Liver (tissue), 8 donors: ENCODE measurements at regions not wholly inside any gene's neighbourhood (a gene's known extent, or its start where the extent isn't known, plus 50 kb on each side); places are given as distances from the start of the nearest gene placed in this dataset.

Experiments used
- DNase-seq: peaks from one replicate; pipeline ENCODE4 v3.0.0-alpha.2; 2017; ENCODE audit warnings: low spot score
- H3K27ac ChIP-seq, 2 donors: one replicate each; pipeline ENCODE4 v1.7.0; 2013; ENCODE audit warnings: inconsistent platforms in 2 of 2, low read length in 2 of 2, control low read depth in 1 of 2, low read depth in 1 of 2, mild to moderate bottlenecking in 1 of 2
- H3K27me3 ChIP-seq, 4 donors: one replicate each; pipeline versions ENCODE4 v1.6.1 to v1.7.0; 2013; ENCODE audit warnings: low read length in 3 of 4, inconsistent platforms in 1 of 4, mild to moderate bottlenecking in 1 of 4, moderate library complexity in 1 of 4; ENCODE audit not compliant: control insufficient read depth in 4 of 4, insufficient read depth in 4 of 4
- H3K36me3 ChIP-seq, 4 donors: one replicate each; pipeline versions ENCODE4 v1.6.1 to v1.7.0; 2013; ENCODE audit warnings: low read length in 3 of 4, mild to moderate bottlenecking in 3 of 4, low read depth in 1 of 4, moderate library complexity in 1 of 4; ENCODE audit not compliant: control insufficient read depth in 4 of 4, insufficient read depth in 3 of 4
- H3K4me1 ChIP-seq, 4 donors: one replicate each; pipeline versions ENCODE4 v1.6.1 to v1.7.0; 2013; ENCODE audit warnings: low read length in 3 of 4, mild to moderate bottlenecking in 3 of 4, moderate library complexity in 1 of 4; ENCODE audit not compliant: control insufficient read depth in 4 of 4, insufficient read depth in 4 of 4
- H3K4me3 ChIP-seq, 3 donors: one replicate each; pipeline versions ENCODE4 v1.6.1 to v1.7.0; 2013; ENCODE audit warnings: low read length in 3 of 3, control low read depth in 1 of 3, low read depth in 1 of 3, mild to moderate bottlenecking in 1 of 3
- H3K9ac ChIP-seq, 2 donors: one replicate each; pipeline ENCODE4 v1.7.0; 2013; ENCODE audit warnings: low read length in 2 of 2, mild to moderate bottlenecking in 2 of 2, moderate library complexity in 2 of 2, control low read depth in 1 of 2, low read depth in 1 of 2
- H3K9me3 ChIP-seq, 4 donors: one replicate each; pipeline versions ENCODE4 v1.6.1 to v1.7.0; 2013; ENCODE audit warnings: low read length in 3 of 4; ENCODE audit not compliant: control insufficient read depth in 4 of 4
- ATF3 ChIP-seq: IDR thresholded peaks from 2 replicates; pipeline ENCODE4 v1.6.1; 2016; ENCODE audit warnings: antibody characterized with exemption
- CTCF ChIP-seq: fragments of 150-350 bp; IDR thresholded peaks from 2 replicates; pipeline ENCODE4 v1.5.1; 2017; ENCODE audit warnings: improper control_type of control experiment, low read depth, low read length; ENCODE audit not compliant: missing input control
- EGR1 ChIP-seq, 2 donors: IDR thresholded peaks; 2 replicates each; pipeline ENCODE4 v1.6.1; 2016 to 2018; ENCODE audit warnings: antibody characterized with exemption in 2 of 2, low read depth in 2 of 2
- FOXA1 ChIP-seq: IDR thresholded peaks from 2 replicates; pipeline ENCODE4 v1.6.1; 2016; ENCODE audit warnings: antibody characterized with exemption
- FOXA2 ChIP-seq: IDR thresholded peaks from 2 replicates; pipeline ENCODE4 v1.6.1; 2016; ENCODE audit warnings: antibody characterized with exemption
- GABPA ChIP-seq, 2 donors: IDR thresholded peaks in 1 of 2; conservative IDR thresholded peaks in 1 of 2; 2 replicates each; pipeline ENCODE4 v1.6.1; 2016; ENCODE audit warnings: antibody characterized with exemption in 2 of 2, mild to moderate bottlenecking in 1 of 2, moderate library complexity in 1 of 2
- HNF4A ChIP-seq, 2 donors: conservative IDR thresholded peaks; 2 replicates each; pipeline ENCODE4 v1.6.1; 2016; ENCODE audit warnings: antibody characterized with exemption in 2 of 2, mild to moderate bottlenecking in 2 of 2
- HNF4G ChIP-seq: IDR thresholded peaks from 2 replicates; pipeline ENCODE4 v1.6.1; 2016; ENCODE audit warnings: antibody characterized with exemption
- JUND ChIP-seq, 2 donors: IDR thresholded peaks; 2 replicates each; pipeline ENCODE4 v1.6.1; 2016; ENCODE audit warnings: antibody characterized with exemption in 2 of 2
- NR2F2 ChIP-seq: IDR thresholded peaks from 2 replicates; pipeline ENCODE4 v1.6.1; 2016; ENCODE audit warnings: antibody characterized with exemption
- RAD21 ChIP-seq, 2 donors: IDR thresholded peaks; 2 replicates each; pipeline ENCODE4 v1.6.1; 2016; ENCODE audit warnings: antibody characterized with exemption in 2 of 2, mild to moderate bottlenecking in 2 of 2
- RXRA ChIP-seq, 2 donors: IDR thresholded peaks; 2 replicates each; pipeline ENCODE4 v1.6.1; 2017 to 2018; ENCODE audit warnings: antibody characterized with exemption in 2 of 2, mild to moderate bottlenecking in 1 of 2
- SP1 ChIP-seq: IDR thresholded peaks from 2 replicates; pipeline ENCODE4 v1.6.1; 2018; ENCODE audit warnings: antibody characterized with exemption, mild to moderate bottlenecking
- TAF1 ChIP-seq: conservative IDR thresholded peaks from 2 replicates; pipeline ENCODE4 v1.6.1; 2016; ENCODE audit warnings: antibody characterized with exemption, mild to moderate bottlenecking
- YY1 ChIP-seq: IDR thresholded peaks from 2 replicates; pipeline ENCODE4 v1.6.1; 2016; ENCODE audit warnings: antibody characterized with exemption, mild to moderate bottlenecking
- ZBTB33 ChIP-seq: IDR thresholded peaks from 2 replicates; pipeline ENCODE4 v1.6.1; 2016; ENCODE audit warnings: antibody characterized with exemption
- whole genome bisulfite sequencing: extraction: QIAGEN DNeasy Blood & Tissue Kit; methylation state at CpG from one replicate; pipeline ENCODE4 v1.1.7; 2013; 5-methylcytosine and 5-hydroxymethylcytosine counted together
- TF ChIP-seq, protein P1 (sequence below): IDR thresholded peaks from 2 replicates; pipeline ENCODE4 v1.6.1; 2016; ENCODE audit warnings: antibody characterized with exemption
- TF ChIP-seq, protein P2 (sequence below): IDR thresholded peaks from 2 replicates; pipeline ENCODE4 v1.6.1; 2016; ENCODE audit warnings: antibody characterized with exemption, mild to moderate bottlenecking
- donor health status: healthy.
- donor health status: healthy.
- donor health status: healthy.
- donor health status: healthy.
- donor health status: healthy.

GRCh38 chr17:59511726-59512125 lies 53.7 kb upstream of the DHX40 start (continued):
- no peak for TF ChIP-seq RXRA (IDR thresholded peaks at IDR 0.05)
- TF ChIP-seq, protein P1, sequence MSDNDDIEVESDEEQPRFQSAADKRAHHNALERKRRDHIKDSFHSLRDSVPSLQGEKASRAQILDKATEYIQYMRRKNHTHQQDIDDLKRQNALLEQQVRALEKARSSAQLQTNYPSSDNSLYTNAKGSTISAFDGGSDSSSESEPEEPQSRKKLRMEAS, result no peak
- no peak for TF ChIP-seq TAF1
- TF ChIP-seq GABPA (IDR thresholded peaks at IDR 0.05 in 1 of 2, conservative IDR thresholded peaks at IDR 0.05 in 1 of 2), result no peak
- no peak for TF ChIP-seq ATF3

DNA sequence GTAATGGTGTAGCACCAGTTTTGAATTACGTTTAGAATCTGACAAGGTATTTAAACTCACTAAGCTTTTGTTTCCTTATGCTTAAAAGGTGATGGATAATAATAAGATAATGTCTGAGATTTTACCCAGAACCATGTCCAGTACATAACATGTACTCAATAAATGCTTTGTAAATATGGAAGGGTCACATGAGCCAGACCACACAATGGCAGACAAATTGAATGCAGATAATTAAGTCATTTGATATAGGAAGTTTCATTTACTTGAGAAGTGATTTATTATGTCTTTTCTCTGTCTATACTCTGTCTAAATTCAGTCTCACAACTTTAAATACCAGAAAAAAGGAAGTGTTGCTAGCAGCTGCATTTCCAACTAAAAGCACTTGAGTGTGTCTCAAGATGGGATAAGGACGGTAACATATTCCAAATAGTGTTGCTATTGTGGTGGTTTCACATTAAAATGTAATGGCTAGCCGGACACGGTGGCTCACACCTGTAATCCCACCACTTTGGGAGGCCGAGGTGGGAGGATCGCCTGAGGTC lies 52.5 kb upstream of the DHX40 start:
- 92% methylated on average over 6 of the region's 6 CpGs for WGBS
- Histone ChIP-seq H3K36me3 (no peaks in the 10 kb centered on the region), H3K4me3 (no peak overlapping the region), H3K9ac (no peak overlapping the region), H3K27me3 (no peaks in the 10 kb centered on the region), H3K27ac (no peak overlapping the region), H3K9me3 (no peaks in the 10 kb centered on the region), H3K4me1 (peaks cover 5 to 11% (median 9%) of the 10 kb centered on the region in 4 donors)
- TF ChIP-seq, protein P2, sequence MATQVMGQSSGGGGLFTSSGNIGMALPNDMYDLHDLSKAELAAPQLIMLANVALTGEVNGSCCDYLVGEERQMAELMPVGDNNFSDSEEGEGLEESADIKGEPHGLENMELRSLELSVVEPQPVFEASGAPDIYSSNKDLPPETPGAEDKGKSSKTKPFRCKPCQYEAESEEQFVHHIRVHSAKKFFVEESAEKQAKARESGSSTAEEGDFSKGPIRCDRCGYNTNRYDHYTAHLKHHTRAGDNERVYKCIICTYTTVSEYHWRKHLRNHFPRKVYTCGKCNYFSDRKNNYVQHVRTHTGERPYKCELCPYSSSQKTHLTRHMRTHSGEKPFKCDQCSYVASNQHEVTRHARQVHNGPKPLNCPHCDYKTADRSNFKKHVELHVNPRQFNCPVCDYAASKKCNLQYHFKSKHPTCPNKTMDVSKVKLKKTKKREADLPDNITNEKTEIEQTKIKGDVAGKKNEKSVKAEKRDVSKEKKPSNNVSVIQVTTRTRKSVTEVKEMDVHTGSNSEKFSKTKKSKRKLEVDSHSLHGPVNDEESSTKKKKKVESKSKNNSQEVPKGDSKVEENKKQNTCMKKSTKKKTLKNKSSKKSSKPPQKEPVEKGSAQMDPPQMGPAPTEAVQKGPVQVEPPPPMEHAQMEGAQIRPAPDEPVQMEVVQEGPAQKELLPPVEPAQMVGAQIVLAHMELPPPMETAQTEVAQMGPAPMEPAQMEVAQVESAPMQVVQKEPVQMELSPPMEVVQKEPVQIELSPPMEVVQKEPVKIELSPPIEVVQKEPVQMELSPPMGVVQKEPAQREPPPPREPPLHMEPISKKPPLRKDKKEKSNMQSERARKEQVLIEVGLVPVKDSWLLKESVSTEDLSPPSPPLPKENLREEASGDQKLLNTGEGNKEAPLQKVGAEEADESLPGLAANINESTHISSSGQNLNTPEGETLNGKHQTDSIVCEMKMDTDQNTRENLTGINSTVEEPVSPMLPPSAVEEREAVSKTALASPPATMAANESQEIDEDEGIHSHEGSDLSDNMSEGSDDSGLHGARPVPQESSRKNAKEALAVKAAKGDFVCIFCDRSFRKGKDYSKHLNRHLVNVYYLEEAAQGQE, result no peak
- no peak for TF ChIP-seq GABPA (IDR thresholded peaks at IDR 0.05 in 1 of 2, conservative IDR thresholded peaks at IDR 0.05 in 1 of 2)
- TF ChIP-seq ZBTB33, result no peak
- no peak for TF ChIP-seq FOXA1
- no peak for TF ChIP-seq ATF3
- TF ChIP-seq CTCF, result no peak
- no peak for TF ChIP-seq SP1
- no peak for TF ChIP-seq NR2F2
- TF ChIP-seq HNF4G, result no peak
- TF ChIP-seq RXRA (IDR thresholded peaks at IDR 0.05), result no peak
- TF ChIP-seq, protein P1, result no peak
- TF ChIP-seq FOXA2, result no peak
- no peak for TF ChIP-seq YY1
- TF ChIP-seq TAF1, result no peak
- TF ChIP-seq RAD21 (IDR thresholded peaks at IDR 0.05), result no peak
- TF ChIP-seq HNF4A (conservative IDR thresholded peaks at IDR 0.05), result no peak
- TF ChIP-seq EGR1 (IDR thresholded peaks at IDR 0.05; ENCODE audit: low read depth in 2 of 2), result no peak
- TF ChIP-seq JUND (IDR thresholded peaks at IDR 0.05), result no peak
- DNase-seq, result no peak
